ENCODE measurements at regions not wholly inside any gene's neighbourhood (a gene's known extent, or its start where the extent isn't known, plus 50 kb on each side); places are given as distances from the start of the nearest gene placed in this dataset.

DNA sequence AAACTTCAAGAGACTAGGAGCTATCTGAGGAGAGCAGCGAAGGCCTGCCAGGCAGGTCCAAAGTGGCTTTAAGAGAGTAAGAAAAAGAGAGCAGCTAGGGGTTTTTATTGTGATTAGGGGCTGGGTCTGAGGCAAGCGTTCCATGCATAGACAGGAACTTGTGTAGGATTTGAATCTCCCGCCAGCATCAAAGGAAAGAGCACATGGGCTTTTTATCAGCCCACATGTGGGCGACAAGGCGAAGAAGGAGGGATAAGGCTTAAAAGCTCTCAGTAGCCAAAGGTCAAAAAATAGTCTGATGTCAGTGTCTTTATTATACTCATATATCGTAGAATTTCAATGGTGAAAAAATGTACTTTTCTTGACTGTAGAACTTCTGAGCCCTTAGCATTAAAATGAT is 178.5 kb upstream of the TMEFF2 start:
- TF ChIP-seq, protein P1, sequence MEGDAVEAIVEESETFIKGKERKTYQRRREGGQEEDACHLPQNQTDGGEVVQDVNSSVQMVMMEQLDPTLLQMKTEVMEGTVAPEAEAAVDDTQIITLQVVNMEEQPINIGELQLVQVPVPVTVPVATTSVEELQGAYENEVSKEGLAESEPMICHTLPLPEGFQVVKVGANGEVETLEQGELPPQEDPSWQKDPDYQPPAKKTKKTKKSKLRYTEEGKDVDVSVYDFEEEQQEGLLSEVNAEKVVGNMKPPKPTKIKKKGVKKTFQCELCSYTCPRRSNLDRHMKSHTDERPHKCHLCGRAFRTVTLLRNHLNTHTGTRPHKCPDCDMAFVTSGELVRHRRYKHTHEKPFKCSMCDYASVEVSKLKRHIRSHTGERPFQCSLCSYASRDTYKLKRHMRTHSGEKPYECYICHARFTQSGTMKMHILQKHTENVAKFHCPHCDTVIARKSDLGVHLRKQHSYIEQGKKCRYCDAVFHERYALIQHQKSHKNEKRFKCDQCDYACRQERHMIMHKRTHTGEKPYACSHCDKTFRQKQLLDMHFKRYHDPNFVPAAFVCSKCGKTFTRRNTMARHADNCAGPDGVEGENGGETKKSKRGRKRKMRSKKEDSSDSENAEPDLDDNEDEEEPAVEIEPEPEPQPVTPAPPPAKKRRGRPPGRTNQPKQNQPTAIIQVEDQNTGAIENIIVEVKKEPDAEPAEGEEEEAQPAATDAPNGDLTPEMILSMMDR (conservative IDR thresholded peaks at IDR 0.05), result no peak
- no peak for TF ChIP-seq EZH2 (IDR thresholded peaks at IDR 0.05; ENCODE audit: low read depth)
- Histone ChIP-seq H3K9me2 (ENCODE audit: insufficient read depth) (no peaks in the 10 kb centered on the region), H3K4me3 (no peak overlapping the region), H3K27me3 (ENCODE audit: insufficient read depth, low read depth) (no peaks in the 10 kb centered on the region), H3F3A (ENCODE audit: insufficient read depth, low read depth) (no peaks in the 10 kb centered on the region), H3K4me2 (no peak overlapping the region), H3K36me3 (ENCODE audit: low read depth) (no peaks in the 10 kb centered on the region), H3K9me3 (ENCODE audit: insufficient read depth, low read depth) (no peaks in the 10 kb centered on the region), H3K27ac (no peak overlapping the region), H2AFZ (no peak overlapping the region), H3K79me2 (ENCODE audit: low read depth) (no peaks in the 10 kb centered on the region), H4K20me1 (ENCODE audit: insufficient read depth) (no peaks in the 10 kb centered on the region), H3K4me1 (replicated peaks; ENCODE audit: insufficient read depth) (no peaks in the 10 kb centered on the region)
- no TSS peak for BruUV-seq (replicated peaks)
- no peak for DNase-seq
- ChIA-PET CTCF (no interaction called here), POLR2A (ENCODE audit: unreplicated experiment) (no interaction called here)
- intact Hi-C loops (cut with micrococcal nuclease; ENCODE audit: unreplicated experiment), result no loop called here

DNA sequence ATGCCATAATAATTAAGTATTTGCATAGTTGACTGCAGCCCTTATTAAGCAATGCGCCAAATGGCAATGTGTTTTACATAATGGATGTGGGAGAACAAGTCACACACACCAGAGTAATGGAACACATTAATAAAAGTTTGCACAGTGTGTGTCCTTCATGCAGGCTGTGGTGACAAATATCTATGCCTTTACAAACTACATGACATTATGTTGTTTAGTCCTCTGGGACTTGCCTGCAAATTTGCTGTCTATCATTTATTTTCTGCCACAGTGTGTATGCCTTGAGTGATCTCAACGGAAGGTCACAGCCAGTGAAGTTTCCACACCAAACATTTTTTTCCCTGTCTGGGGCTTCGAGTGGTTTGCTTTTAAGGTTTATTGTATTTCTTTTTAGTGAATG is 175.2 kb upstream of the TMEFF2 start:
- no TSS peak for BruUV-seq (replicated peaks)
- no peak for DNase-seq
- TF ChIP-seq EZH2 (IDR thresholded peaks at IDR 0.05; ENCODE audit: low read depth), result no peak
- TF ChIP-seq, protein P1 (conservative IDR thresholded peaks at IDR 0.05), result no peak
- no peaks in the 10 kb centered on the region for H4K20me1 ChIP-seq (ENCODE audit: insufficient read depth)
- no peaks in the 10 kb centered on the region for H3K36me3 ChIP-seq (ENCODE audit: low read depth)
- no peaks in the 10 kb centered on the region for H3K79me2 ChIP-seq (ENCODE audit: low read depth)
- intact Hi-C loops (cut with micrococcal nuclease; ENCODE audit: unreplicated experiment), result no loop called here
- H3F3A ChIP-seq (ENCODE audit: insufficient read depth, low read depth), result no peaks in the 10 kb centered on the region
- POLR2A ChIA-PET (ENCODE audit: unreplicated experiment), result no interaction called here
- H3K27ac ChIP-seq, result no peak overlapping the region
- no peaks in the 10 kb centered on the region for H3K4me1 ChIP-seq (replicated peaks; ENCODE audit: insufficient read depth)
- CTCF ChIA-PET, result no interaction called here
- H3K4me3 ChIP-seq, result no peak overlapping the region
- H2AFZ ChIP-seq, result no peak overlapping the region
- no peaks in the 10 kb centered on the region for H3K9me2 ChIP-seq (ENCODE audit: insufficient read depth)
- no peaks in the 10 kb centered on the region for H3K9me3 ChIP-seq (ENCODE audit: insufficient read depth, low read depth)
- H3K27me3 ChIP-seq (ENCODE audit: insufficient read depth, low read depth), result no peaks in the 10 kb centered on the region
- no peak overlapping the region for H3K4me2 ChIP-seq

DNA sequence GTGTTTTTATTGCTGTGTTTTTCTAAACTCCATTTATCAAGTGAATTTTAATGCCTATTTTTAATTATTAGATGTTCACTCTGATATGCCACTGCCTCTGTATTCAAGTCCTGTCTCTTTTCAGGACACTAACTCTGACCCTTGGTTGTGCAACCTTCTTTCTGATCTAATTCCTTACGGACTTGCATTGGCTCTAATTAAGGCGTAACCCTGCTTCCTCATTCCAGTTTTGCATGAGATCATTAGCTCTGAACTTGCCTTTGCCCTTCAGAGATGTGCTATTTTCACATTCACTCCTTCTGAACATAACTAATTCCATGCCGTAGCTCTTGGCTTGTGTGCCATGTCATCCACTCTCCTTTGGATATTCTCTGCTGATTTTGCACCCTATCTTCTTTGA is 162.5 kb upstream of the TMEFF2 start:
- intact Hi-C loops (cut with micrococcal nuclease; ENCODE audit: unreplicated experiment), result no loop called here
- no peaks in the 10 kb centered on the region for H3F3A ChIP-seq (ENCODE audit: insufficient read depth, low read depth)
- CTCF ChIA-PET, result no interaction called here
- no TSS peak for BruUV-seq (replicated peaks)
- no peaks in the 10 kb centered on the region for H3K9me2 ChIP-seq (ENCODE audit: insufficient read depth)
- DNase-seq, result no peak
- H3K4me3 ChIP-seq, result no peak overlapping the region
- no peaks in the 10 kb centered on the region for H3K79me2 ChIP-seq (ENCODE audit: low read depth)
- no peak overlapping the region for H3K27ac ChIP-seq
- no peaks in the 10 kb centered on the region for H3K4me1 ChIP-seq (replicated peaks; ENCODE audit: insufficient read depth)
- H3K27me3 ChIP-seq (ENCODE audit: insufficient read depth, low read depth), result no peaks in the 10 kb centered on the region
- no peaks in the 10 kb centered on the region for H4K20me1 ChIP-seq (ENCODE audit: insufficient read depth)
- no peak overlapping the region for H2AFZ ChIP-seq
- no peak for TF ChIP-seq EZH2 (IDR thresholded peaks at IDR 0.05; ENCODE audit: low read depth)
- TF ChIP-seq, protein P1 (conservative IDR thresholded peaks at IDR 0.05), result no peak
- H3K9me3 ChIP-seq (ENCODE audit: insufficient read depth, low read depth), result no peaks in the 10 kb centered on the region
- no peaks in the 10 kb centered on the region for H3K36me3 ChIP-seq (ENCODE audit: low read depth)
- H3K4me2 ChIP-seq, result no peak overlapping the region
- POLR2A ChIA-PET (ENCODE audit: unreplicated experiment), result no interaction called here

Data from PC-9 (cell line).